Brain microvascular endothelial cell (primary cell): ENCODE measurements at regions not wholly inside any gene's neighbourhood (a gene's known extent, or its start where the extent isn't known, plus 50 kb on each side); places are given as distances from the start of the nearest gene placed in this dataset.
"Not testable (repeated sequence)": the region's sequence is repeated elsewhere in the genome, so short reads cannot be mapped to it uniquely, and the experiment has no call there.

ENCODE experiments used
- DNase-seq: peaks from one replicate; pipeline ENCODE4 v3.0.0-alpha.2; 2020
- H3K27ac ChIP-seq: fragments of 250-450 bp; sonication (Bioruptor Pico); 2 replicates; pipeline ENCODE4 v1.5.1; 2020; ENCODE audit warnings: mild to moderate bottlenecking, moderate library complexity
- H3K27me3 ChIP-seq: fragments of 250-450 bp; sonication (Bioruptor Pico); replicated peaks from 2 replicates; pipeline ENCODE4 v1.5.1; 2020; ENCODE audit warnings: mild to moderate bottlenecking
- H3K36me3 ChIP-seq: fragments of 250-450 bp; sonication (Bioruptor Pico); replicated peaks from 2 replicates; pipeline ENCODE4 v1.5.1; 2020; ENCODE audit warnings: mild to moderate bottlenecking
- H3K4me3 ChIP-seq: 2 replicates; pipeline ENCODE4 v1.5.1; 2011; ENCODE audit warnings: low read depth, mild to moderate bottlenecking, control low read depth, low read length, moderate library complexity
- in situ Hi-C: cut with HindIII; loops from 2 replicates; pipeline ENCODE4 v1.10.0; 2017; ENCODE audit warnings: low sequenced_read_pairs, low pct_ligation_motif_present
- TF ChIP-seq, protein P1 (sequence below): IDR thresholded peaks from 2 replicates; pipeline ENCODE4 v1.5.1; 2011; ENCODE audit warnings: low read depth, mild to moderate bottlenecking, moderate library complexity, low read length, control low read depth, inconsistent platforms; ENCODE audit errors: missing control alignments

DNA sequence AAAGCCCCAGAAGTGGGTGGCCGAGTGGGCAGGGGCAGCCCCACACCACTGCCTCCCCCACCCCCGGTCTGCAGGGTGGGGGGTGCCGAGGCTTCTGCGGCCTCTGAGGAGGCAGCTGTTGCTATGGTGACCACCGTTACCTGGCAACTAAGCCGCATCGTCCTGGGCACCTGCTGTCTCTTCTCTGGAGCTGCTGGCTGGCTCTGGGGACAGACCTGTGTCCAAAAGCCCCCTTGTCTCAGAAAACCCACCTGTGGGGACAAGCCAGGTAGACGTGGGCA is 79.9 kb upstream of the PRR5 start:
- H3K36me3 ChIP-seq: no peaks in the 10 kb centered on the region
- DNase-seq: no peak
- no peak overlapping the region for H3K27ac ChIP-seq
- TF ChIP-seq, protein P1, sequence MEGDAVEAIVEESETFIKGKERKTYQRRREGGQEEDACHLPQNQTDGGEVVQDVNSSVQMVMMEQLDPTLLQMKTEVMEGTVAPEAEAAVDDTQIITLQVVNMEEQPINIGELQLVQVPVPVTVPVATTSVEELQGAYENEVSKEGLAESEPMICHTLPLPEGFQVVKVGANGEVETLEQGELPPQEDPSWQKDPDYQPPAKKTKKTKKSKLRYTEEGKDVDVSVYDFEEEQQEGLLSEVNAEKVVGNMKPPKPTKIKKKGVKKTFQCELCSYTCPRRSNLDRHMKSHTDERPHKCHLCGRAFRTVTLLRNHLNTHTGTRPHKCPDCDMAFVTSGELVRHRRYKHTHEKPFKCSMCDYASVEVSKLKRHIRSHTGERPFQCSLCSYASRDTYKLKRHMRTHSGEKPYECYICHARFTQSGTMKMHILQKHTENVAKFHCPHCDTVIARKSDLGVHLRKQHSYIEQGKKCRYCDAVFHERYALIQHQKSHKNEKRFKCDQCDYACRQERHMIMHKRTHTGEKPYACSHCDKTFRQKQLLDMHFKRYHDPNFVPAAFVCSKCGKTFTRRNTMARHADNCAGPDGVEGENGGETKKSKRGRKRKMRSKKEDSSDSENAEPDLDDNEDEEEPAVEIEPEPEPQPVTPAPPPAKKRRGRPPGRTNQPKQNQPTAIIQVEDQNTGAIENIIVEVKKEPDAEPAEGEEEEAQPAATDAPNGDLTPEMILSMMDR: no peak
- no peak overlapping the region for H3K4me3 ChIP-seq
- H3K27me3 ChIP-seq: no peaks in the 10 kb centered on the region
- in situ Hi-C loops: no loop called here

DNA sequence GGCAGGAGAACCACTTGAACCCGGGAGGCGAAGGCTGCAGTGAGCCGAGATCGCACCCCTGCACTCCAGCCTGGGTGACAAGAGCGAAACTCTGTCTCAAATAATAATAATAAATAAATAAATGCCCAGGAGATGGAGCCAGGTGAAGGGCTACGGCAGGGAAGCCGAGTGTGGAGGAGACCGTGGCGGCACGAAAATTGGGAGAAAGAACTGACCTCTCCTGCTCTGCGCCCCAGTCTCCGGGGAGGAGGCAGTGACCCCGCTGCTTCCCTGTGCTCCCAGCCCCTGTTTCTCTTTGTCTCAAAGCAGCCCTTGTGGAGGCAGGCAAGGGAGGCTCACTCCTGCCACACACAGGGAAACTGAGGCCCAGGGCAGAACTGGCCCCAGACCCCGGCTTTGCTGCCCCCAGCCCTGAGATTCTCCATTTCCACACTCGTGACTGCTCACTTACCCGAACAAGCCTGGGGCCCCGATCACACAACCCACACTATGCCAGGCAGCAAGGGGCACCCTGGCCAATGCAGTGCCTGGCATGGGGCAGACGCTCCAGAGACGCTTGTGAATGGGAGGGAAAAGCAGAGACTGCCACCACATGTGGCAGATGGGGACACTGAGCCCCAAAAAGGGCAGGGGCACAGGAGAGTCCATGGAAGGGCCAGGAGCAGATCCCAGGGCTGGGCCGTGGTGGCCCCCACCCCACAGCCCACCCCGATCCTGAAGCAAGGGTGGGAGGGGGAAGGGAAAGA is 80.4 kb upstream of the PRR5 start:
- H3K4me3 ChIP-seq: no peak overlapping the region
- TF ChIP-seq, protein P1: no peak
- no peak for DNase-seq
- in situ Hi-C loops: no loop called here
- no peaks in the 10 kb centered on the region for H3K36me3 ChIP-seq
- no peaks in the 10 kb centered on the region for H3K27me3 ChIP-seq
- no peak overlapping the region for H3K27ac ChIP-seq

DNA sequence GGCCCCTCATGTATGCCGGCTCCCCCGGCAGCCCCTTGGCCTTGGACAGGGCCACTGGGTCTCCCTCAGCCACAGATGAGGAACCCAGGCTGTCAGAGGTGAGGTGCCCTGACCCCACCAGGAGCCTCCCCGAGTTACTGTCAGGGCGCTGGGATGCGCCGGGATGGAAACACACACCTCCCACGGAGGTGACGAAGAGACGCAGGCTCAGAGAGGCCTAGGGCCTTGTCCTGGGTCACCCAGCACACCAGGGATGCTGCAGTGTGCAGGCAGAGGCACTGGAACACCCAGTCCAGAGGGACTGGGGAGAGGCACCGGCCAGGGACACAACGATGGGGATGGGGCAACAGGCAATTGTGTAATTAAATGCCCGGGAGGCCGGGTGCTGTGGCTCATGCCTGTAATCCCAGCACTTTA is 81.2 kb upstream of the PRR5 start:
- H3K36me3 ChIP-seq: no peaks in the 10 kb centered on the region
- in situ Hi-C loops: no loop called here
- H3K4me3 ChIP-seq: no peak overlapping the region
- H3K27me3 ChIP-seq: no peaks in the 10 kb centered on the region
- no peak overlapping the region for H3K27ac ChIP-seq
- TF ChIP-seq, protein P1: no peak
- DNase-seq: no peak

DNA sequence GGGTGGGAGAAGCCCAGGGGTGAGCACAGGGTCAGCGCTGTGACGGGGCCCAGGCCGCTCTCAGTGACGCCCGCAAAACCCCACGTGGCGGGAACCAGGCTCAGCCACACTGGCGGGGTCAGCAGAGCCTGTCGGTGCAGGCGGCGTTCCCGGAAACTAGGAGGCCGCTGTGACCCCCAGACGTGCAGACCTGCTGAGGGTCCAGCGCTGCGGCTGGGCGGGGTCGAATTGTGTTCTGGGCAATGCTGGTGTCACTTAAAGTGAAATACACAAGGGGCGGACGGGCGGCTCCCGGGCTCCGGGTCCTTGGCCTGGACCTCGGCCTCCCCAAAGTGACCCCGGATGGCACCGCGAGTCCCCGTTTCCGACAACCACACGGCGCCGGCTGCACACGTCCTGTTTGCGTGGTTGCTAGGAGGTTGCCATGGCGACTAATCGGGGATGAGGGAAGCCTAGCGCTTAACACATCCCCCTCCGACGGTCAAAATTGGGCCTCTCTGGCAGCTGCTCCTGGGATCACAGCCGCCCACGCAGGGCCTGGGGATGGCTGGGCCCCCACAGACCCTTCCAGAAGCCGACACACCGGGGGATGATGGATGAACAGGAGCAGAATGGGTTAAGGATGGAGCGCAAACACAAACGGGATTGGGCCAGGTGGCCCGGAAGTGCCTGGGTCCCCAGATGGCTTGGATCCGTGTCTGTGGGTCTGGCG is 81.7 kb upstream of the PRR5 start:
- H3K4me3 ChIP-seq: no peak overlapping the region
- in situ Hi-C loops: no loop called here
- no peaks in the 10 kb centered on the region for H3K27me3 ChIP-seq
- DNase-seq: peak; percentile 49
- no peaks in the 10 kb centered on the region for H3K36me3 ChIP-seq
- TF ChIP-seq, protein P1: no peak
- peak overlapping the region; percentile 9 for H3K27ac ChIP-seq

DNA sequence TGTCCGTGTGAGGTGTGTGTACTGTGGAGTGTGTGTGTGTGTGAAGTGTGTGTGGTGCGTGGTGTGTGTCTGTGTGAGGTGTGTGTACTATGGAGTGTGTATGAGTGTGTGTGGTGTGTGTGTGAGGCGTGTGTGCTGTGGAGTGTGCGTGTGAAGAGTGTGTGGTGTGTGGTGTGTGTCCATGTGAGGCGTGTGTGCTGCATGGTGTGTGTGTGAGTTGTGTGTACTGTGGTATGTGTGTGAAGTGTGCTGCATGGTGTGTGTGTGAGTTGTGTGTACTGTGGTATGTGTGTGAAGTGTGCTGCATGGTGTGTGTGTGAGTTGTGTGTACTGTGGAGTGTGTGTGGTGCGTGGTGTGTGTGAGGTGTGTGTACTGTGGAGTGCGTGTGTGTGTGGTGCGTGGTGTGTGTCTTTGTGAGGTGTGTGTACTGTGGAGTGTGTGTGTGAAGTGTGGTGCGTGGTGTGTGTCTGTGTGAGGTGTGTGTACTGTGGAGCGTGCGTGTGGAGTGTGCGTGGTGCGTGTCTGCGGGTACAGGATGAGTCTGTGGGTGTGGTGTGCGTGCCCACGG is 82.4 kb upstream of the PRR5 start:
- in situ Hi-C loops: not testable (repeated sequence)

DNA sequence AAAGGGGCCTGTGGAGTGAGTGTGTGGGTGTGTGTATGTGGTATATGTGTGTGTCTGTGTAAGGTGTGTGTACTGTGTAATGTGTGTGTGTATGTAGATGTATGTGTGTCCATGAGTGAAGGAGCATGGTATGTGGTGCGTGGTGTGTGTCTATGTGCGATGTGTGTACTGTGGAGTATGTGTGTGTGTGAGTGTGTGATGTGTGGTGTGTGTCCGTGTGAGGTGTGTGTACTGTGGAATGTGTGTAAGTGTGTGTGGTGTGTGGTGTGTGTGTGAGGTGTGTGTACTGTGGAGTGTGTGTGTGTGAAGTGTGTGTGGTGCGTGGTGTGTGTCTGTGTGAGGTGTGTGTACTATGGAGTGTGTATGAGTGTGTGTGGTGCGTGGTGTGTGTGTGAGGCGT is 83.1 kb upstream of the PRR5 start:
- H3K4me3 ChIP-seq, H3K27ac ChIP-seq, H3K36me3 ChIP-seq, in situ Hi-C loops, DNase-seq, H3K27me3 ChIP-seq: not testable (repeated sequence)

More for the DNA sequence above, 82.4 kb upstream of the PRR5 start:
- H3K27me3 ChIP-seq, H3K36me3 ChIP-seq, DNase-seq, H3K27ac ChIP-seq, H3K4me3 ChIP-seq: not testable (repeated sequence)
